ENCODE measurements at regions not wholly inside any gene's neighbourhood (a gene's known extent, or its start where the extent isn't known, plus 50 kb on each side); places are given as distances from the start of the nearest gene placed in this dataset.

DNA sequence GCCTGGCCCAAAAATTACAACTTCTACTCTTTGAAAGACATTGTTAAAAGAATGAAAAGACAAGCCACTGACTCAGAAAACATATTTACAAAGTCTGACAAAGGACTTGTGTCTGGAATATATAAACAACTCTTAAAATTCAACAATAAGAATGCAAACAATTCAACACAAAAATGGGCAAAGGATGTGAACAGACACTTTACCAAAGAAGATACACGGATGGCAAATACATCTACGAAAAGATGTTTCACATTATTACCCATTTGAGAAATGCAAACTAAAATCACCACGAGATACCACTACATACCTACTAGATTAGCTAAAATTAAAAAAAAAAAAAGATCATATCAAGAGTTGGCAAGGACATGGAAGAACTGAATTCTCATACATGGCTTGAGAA lies 80.8 kb upstream of the METRNL start:
- TF ChIP-seq, protein P1, sequence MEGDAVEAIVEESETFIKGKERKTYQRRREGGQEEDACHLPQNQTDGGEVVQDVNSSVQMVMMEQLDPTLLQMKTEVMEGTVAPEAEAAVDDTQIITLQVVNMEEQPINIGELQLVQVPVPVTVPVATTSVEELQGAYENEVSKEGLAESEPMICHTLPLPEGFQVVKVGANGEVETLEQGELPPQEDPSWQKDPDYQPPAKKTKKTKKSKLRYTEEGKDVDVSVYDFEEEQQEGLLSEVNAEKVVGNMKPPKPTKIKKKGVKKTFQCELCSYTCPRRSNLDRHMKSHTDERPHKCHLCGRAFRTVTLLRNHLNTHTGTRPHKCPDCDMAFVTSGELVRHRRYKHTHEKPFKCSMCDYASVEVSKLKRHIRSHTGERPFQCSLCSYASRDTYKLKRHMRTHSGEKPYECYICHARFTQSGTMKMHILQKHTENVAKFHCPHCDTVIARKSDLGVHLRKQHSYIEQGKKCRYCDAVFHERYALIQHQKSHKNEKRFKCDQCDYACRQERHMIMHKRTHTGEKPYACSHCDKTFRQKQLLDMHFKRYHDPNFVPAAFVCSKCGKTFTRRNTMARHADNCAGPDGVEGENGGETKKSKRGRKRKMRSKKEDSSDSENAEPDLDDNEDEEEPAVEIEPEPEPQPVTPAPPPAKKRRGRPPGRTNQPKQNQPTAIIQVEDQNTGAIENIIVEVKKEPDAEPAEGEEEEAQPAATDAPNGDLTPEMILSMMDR (IDR thresholded peaks at IDR 0.05): no peak
- no peaks in the 10 kb centered on the region for H3K4me1 ChIP-seq (ENCODE audit: control insufficient read depth, insufficient read depth, low read length)
- Mint-ChIP-seq H3K9me3 (peaks cover 0 to 2% of the 10 kb centered on the region in 2 donors), H3K27ac (no peak overlapping the region), H3K4me3 (no peak overlapping the region), H3K4me1 (no peaks in the 10 kb centered on the region), H3K27me3 (ENCODE audit: low read depth in 2 of 2) (no peaks in the 10 kb centered on the region), H3K36me3 (peaks cover 18% of the 10 kb centered on the region)
- no peaks in the 10 kb centered on the region for H3K9me3 ChIP-seq (ENCODE audit: control insufficient read depth, insufficient read depth, low read length)
- ATAC-seq: no peak
- no peak overlapping the region for H3K27ac ChIP-seq (ENCODE audit: low read length)
- H3K36me3 ChIP-seq (ENCODE audit: control insufficient read depth, insufficient read depth, low read length): no peaks in the 10 kb centered on the region
- no peaks in the 10 kb centered on the region for H3K27me3 ChIP-seq (ENCODE audit: control insufficient read depth, insufficient read depth, low read length)
- DNase-seq: no peak
- no peak overlapping the region for H3K4me3 ChIP-seq (ENCODE audit: low read length)
- intact Hi-C loops (cut with micrococcal nuclease): no loop called here
- WGBS (ENCODE audit: insufficient coverage): 98% methylated on average over 3 of the region's 3 CpGs

DNA sequence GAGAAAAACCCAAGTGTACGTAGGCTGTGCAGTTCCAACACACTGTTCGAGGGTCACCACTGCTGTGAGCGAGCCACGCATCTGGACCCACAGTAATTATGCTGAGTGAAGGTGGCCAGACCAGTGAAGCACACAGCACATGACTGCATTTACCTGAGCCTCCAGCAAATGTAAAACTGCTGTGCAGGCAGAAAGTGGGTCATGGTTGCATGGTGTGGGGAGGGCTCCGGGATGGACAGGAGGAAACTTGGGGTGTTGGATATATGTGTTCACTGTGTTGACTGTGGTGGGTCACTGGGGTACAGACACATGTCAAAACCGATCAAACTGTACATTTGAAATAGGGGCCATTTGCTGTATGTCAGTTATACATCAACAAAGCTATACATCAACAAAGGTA lies 78.7 kb upstream of the METRNL start:
- no peak overlapping the region for H3K4me3 ChIP-seq (ENCODE audit: low read length)
- Mint-ChIP-seq H3K27ac (no peak overlapping the region), H3K27me3 (ENCODE audit: low read depth in 2 of 2) (no peaks in the 10 kb centered on the region), H3K4me1 (no peaks in the 10 kb centered on the region), H3K9me3 (peaks cover 0 to 2% of the 10 kb centered on the region in 2 donors), H3K4me3 (no peak overlapping the region), H3K36me3 (peaks cover 6% of the 10 kb centered on the region)
- H3K4me1 ChIP-seq (ENCODE audit: control insufficient read depth, insufficient read depth, low read length): no peaks in the 10 kb centered on the region
- H3K27ac ChIP-seq (ENCODE audit: low read length): no peak overlapping the region
- WGBS (ENCODE audit: insufficient coverage): 79% methylated on average over 6 of the region's 6 CpGs
- TF ChIP-seq, protein P1 (IDR thresholded peaks at IDR 0.05): no peak
- ATAC-seq (no peak), DNase-seq (no peak)
- no peaks in the 10 kb centered on the region for H3K9me3 ChIP-seq (ENCODE audit: control insufficient read depth, insufficient read depth, low read length)
- no peaks in the 10 kb centered on the region for H3K27me3 ChIP-seq (ENCODE audit: control insufficient read depth, insufficient read depth, low read length)
- no peaks in the 10 kb centered on the region for H3K36me3 ChIP-seq (ENCODE audit: control insufficient read depth, insufficient read depth, low read length)
- intact Hi-C loops (cut with micrococcal nuclease): no loop called here

GRCh38 chr17:83002118-83002805 lies 77.1 kb upstream of the METRNL start:
- no peak overlapping the region for H3K27ac ChIP-seq (ENCODE audit: low read length)
- Mint-ChIP-seq H3K4me1 (no peaks in the 10 kb centered on the region), H3K9me3 (peaks cover 0 to 2% of the 10 kb centered on the region in 2 donors), H3K36me3 (peaks cover 6% of the 10 kb centered on the region), H3K4me3 (no peak overlapping the region), H3K27ac (no peak overlapping the region), H3K27me3 (ENCODE audit: low read depth in 2 of 2) (no peaks in the 10 kb centered on the region)
- intact Hi-C loops (cut with micrococcal nuclease): no loop called here
- H3K9me3 ChIP-seq (ENCODE audit: control insufficient read depth, insufficient read depth, low read length): no peaks in the 10 kb centered on the region
- no peak overlapping the region for H3K4me3 ChIP-seq (ENCODE audit: low read length)
- H3K36me3 ChIP-seq (ENCODE audit: control insufficient read depth, insufficient read depth, low read length): no peaks in the 10 kb centered on the region
- no peak for DNase-seq
- TF ChIP-seq, protein P1 (IDR thresholded peaks at IDR 0.05): no peak
- WGBS (ENCODE audit: insufficient coverage): 96% methylated on average over 33 of the region's 33 CpGs
- H3K4me1 ChIP-seq (ENCODE audit: control insufficient read depth, insufficient read depth, low read length): no peaks in the 10 kb centered on the region
- no peaks in the 10 kb centered on the region for H3K27me3 ChIP-seq (ENCODE audit: control insufficient read depth, insufficient read depth, low read length)
- no peak for ATAC-seq

DNA sequence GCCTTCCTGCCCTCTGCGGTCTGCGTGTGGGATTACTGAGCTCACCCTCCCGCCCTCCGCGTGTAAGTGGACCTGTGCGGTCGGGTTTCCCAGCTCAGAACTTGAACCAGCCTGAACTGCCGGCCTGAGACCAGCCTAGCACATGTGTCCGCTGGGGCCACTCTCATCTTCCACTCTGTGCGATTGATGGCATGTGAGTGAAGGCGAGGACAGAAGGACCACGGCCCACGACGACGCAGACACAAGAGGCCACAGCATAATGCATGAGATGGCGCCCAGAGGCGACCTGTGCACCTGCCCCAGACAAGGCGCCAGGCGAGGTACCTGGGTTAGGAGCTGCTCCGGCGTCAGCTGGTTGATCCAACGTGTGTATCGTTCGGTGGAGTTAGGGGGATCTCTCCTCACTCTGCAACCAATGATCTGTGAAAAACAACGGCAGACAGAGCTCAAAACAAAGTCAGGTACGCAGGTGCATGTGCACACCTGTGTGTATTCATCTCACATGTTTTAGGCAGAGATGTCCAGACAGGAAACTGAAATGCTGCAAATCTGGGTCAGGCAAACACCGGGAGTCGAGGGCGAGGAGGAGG lies 74.5 kb upstream of the METRNL start:
- H3K27ac ChIP-seq (ENCODE audit: low read length): no peak overlapping the region
- WGBS (ENCODE audit: insufficient coverage): 94% methylated on average over 29 of the region's 29 CpGs
- no peak for ATAC-seq

More for the DNA sequence above, 74.5 kb upstream of the METRNL start:
- Histone ChIP-seq H3K36me3 (ENCODE audit: control insufficient read depth, insufficient read depth, low read length) (no peaks in the 10 kb centered on the region), H3K4me3 (ENCODE audit: low read length) (no peak overlapping the region), H3K27me3 (ENCODE audit: control insufficient read depth, insufficient read depth, low read length) (no peaks in the 10 kb centered on the region), H3K9me3 (ENCODE audit: control insufficient read depth, insufficient read depth, low read length) (no peaks in the 10 kb centered on the region), H3K4me1 (ENCODE audit: control insufficient read depth, insufficient read depth, low read length) (no peaks in the 10 kb centered on the region)
- Mint-ChIP-seq H3K36me3 (no peaks in the 10 kb centered on the region), H3K27me3 (ENCODE audit: low read depth in 2 of 2) (no peaks in the 10 kb centered on the region), H3K4me3 (no peak overlapping the region), H3K27ac (no peak overlapping the region), H3K9me3 (no peaks in the 10 kb centered on the region), H3K4me1 (no peaks in the 10 kb centered on the region)
- no peak for DNase-seq
- intact Hi-C loops (cut with micrococcal nuclease): no loop called here
- TF ChIP-seq, protein P1 (IDR thresholded peaks at IDR 0.05): no peak
